ENCODE measurements at regions not wholly inside any gene's neighbourhood (a gene's known extent, or its start where the extent isn't known, plus 50 kb on each side); places are given as distances from the start of the nearest gene placed in this dataset.
A peak's percentile ranks its signal among the peaks of the same experiment; 100 is the strongest.

GRCh38 chrX:13511944-13512330 is 57.5 kb upstream of the EGFL6 start:
- Histone ChIP-seq H3K4me3 (no peak overlapping the region), H4K20me1 (ENCODE audit: control insufficient read depth, insufficient read depth) (no peaks in the 10 kb centered on the region), H2AFZ (ENCODE audit: control insufficient read depth, low read depth, low read length) (no peak overlapping the region), H3K9ac (ENCODE audit: control insufficient read depth, insufficient read depth, low read length) (no peak overlapping the region), H3K27ac (ENCODE audit: control insufficient read depth, insufficient read depth) (no peak overlapping the region), H3K4me1 (ENCODE audit: control insufficient read depth, insufficient read depth, low read length) (no peaks in the 10 kb centered on the region), H3K4me2 (ENCODE audit: control insufficient read depth, insufficient read depth) (no peak overlapping the region), H3K27me3 (replicated peaks in 1 of 2; ENCODE audit: control insufficient read depth in 2 of 2, insufficient read depth in 2 of 2, low read length in 1 of 2) (no peaks in the 10 kb centered on the region), H3K9me3 (replicated peaks; ENCODE audit: control insufficient read depth, insufficient read depth, low read length) (no peaks in the 10 kb centered on the region), H3K79me2 (ENCODE audit: control insufficient read depth, insufficient read depth, low read length) (no peaks in the 10 kb centered on the region), H3K36me3 (ENCODE audit: control insufficient read depth in 2 of 2, insufficient read depth in 2 of 2, low read length in 1 of 2) (no peaks in the 10 kb centered on the region)
- intact Hi-C loops (cut with micrococcal nuclease; ENCODE audit: unreplicated experiment) (no loop called here), in situ Hi-C loops (cut with MboI) (no loop called here)
- BruUV-seq (replicated peaks), result no TSS peak
- CTCF ChIA-PET, result interaction anchor here (0.7 to 7.2 kb wide), 5 partner anchors 104 to 520 kb away, joined by 3 to 143 read pairs (median 3); no protein-coding TSS in a partner anchor
- DNase-seq (ENCODE audit: low read depth, low spot score), result no peak
- SMC1A ChIA-PET (ENCODE audit: uncharacterized antibody, unreplicated experiment), result interaction anchor here (1.0 to 2.8 kb wide), 3 partner anchors 18 to 566 kb away, joined by 3 to 9 read pairs (median 5); no protein-coding TSS in a partner anchor
- no peak for FAIRE-seq
- TF ChIP-seq RAD51 (IDR thresholded peaks at IDR 0.05), result no peak
- 0 out of 2 replicates have a peak, but pooled peaks have one; percentile 48 for TF ChIP-seq NR2F1 (conservative IDR thresholded peaks at IDR 0.05)
- peak; percentile 42; the same call in 1 of the 2 replicates for TF ChIP-seq NR2C1 (IDR thresholded peaks at IDR 0.05)
- TF ChIP-seq BCL3 (IDR thresholded peaks at IDR 0.05; ENCODE audit: borderline replicate concordance, insufficient read depth, low read depth, low read length, poor library complexity, severe bottlenecking), result no peak
- ATAC-seq, result no peak
- POLR2A ChIA-PET, result no interaction called here
- WGBS (ENCODE audit: insufficient coverage, insufficient replicate concordance, low lambda C conversion rate, missing lambda C conversion rate), result 52% methylated on average over 2 of the region's 2 CpGs
- RAD21 ChIA-PET (ENCODE audit: unreplicated experiment), result interaction anchor here (1.4 to 3.4 kb wide), 2 partner anchors 24 to 134 kb away, joined by 3 to 17 read pairs; no protein-coding TSS in a partner anchor

- Histone ChIP-seq H3K27ac (ENCODE audit: control insufficient read depth, insufficient read depth) (no peak overlapping the region), H3K4me3 (no peak overlapping the region), H3K27me3 (replicated peaks in 1 of 2; ENCODE audit: control insufficient read depth in 2 of 2, insufficient read depth in 2 of 2, low read length in 1 of 2) (no peaks in the 10 kb centered on the region), H3K9ac (ENCODE audit: control insufficient read depth, insufficient read depth, low read length) (no peak overlapping the region), H2AFZ (ENCODE audit: control insufficient read depth, low read depth, low read length) (no peak overlapping the region), H3K36me3 (ENCODE audit: control insufficient read depth in 2 of 2, insufficient read depth in 2 of 2, low read length in 1 of 2) (no peaks in the 10 kb centered on the region), H3K4me2 (ENCODE audit: control insufficient read depth, insufficient read depth) (no peak overlapping the region), H3K4me1 (ENCODE audit: control insufficient read depth, insufficient read depth, low read length) (no peaks in the 10 kb centered on the region), H3K9me3 (replicated peaks; ENCODE audit: control insufficient read depth, insufficient read depth, low read length) (no peaks in the 10 kb centered on the region), H4K20me1 (ENCODE audit: control insufficient read depth, insufficient read depth) (no peaks in the 10 kb centered on the region), H3K79me2 (ENCODE audit: control insufficient read depth, insufficient read depth, low read length) (no peaks in the 10 kb centered on the region)
- BruUV-seq (replicated peaks), result no TSS peak
- in situ Hi-C loops (cut with MboI) (no loop called here), intact Hi-C loops (cut with micrococcal nuclease; ENCODE audit: unreplicated experiment) (no loop called here)
- no peak for FAIRE-seq
- ATAC-seq, result no peak
- POLR2A ChIA-PET, result no interaction called here
- WGBS (ENCODE audit: insufficient coverage, insufficient replicate concordance, low lambda C conversion rate, missing lambda C conversion rate), result 41% methylated on average over 1 of the region's 1 CpG
- no peak for DNase-seq (ENCODE audit: low read depth, low spot score)
- RAD21 ChIA-PET (ENCODE audit: unreplicated experiment), result interaction anchor here (0.6 to 3.4 kb wide), 5 partner anchors 23 to 594 kb away, joined by 3 to 17 read pairs (median 3); no protein-coding TSS in a partner anchor
- SMC1A ChIA-PET (ENCODE audit: uncharacterized antibody, unreplicated experiment), result interaction anchor here (1.0 to 5.3 kb wide), 5 partner anchors 18 to 565 kb away, joined by 3 to 86 read pairs (median 5); no protein-coding TSS in a partner anchor
- CTCF ChIA-PET, result interaction anchor here (0.6 to 7.2 kb wide), 8 partner anchors 48 to 1944 kb away, joined by 3 to 143 read pairs (median 3); no protein-coding TSS in a partner anchor
- TF ChIP-seq POLR2AphosphoS2 (IDR thresholded peaks at IDR 0.05; ENCODE audit: low read depth, low read length) (no peak), EZH2 (IDR thresholded peaks at IDR 0.05; ENCODE audit: borderline replicate concordance, control insufficient read depth, low read depth, low read length) (no peak), CUX1 (IDR thresholded peaks at IDR 0.05; ENCODE audit: insufficient replicate concordance, low read depth, low read length) (no peak), TARDBP (IDR thresholded peaks at IDR 0.05; ENCODE audit: borderline replicate concordance) (no peak), RB1 (IDR thresholded peaks at IDR 0.05; ENCODE audit: borderline replicate concordance) (no peak)
These were observed 58.0 kb upstream of the EGFL6 start for GRCh38 chrX:13511241-13511943.
